ENCODE measurements at regions not wholly inside any gene's neighbourhood (a gene's known extent, or its start where the extent isn't known, plus 50 kb on each side); places are given as distances from the start of the nearest gene placed in this dataset.
A peak's percentile ranks its signal among the peaks of the same experiment; 100 is the strongest.

DNA sequence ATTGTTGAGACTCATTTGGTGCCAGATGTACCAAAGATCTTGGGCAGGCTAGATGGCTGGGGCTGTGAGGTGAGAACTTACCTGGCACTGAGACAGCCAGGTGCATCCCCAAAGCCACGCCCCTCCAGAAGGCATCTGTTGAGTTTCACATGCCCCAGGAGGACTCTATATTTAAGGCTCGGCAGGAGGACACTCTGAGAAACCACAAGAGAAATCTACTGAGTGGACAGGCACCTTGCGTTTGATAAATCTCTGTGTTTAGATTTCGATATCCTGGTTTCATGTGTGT is 197.9 kb upstream of the ZNF536 start:
- intact Hi-C loops (cut with DNase I) = no loop called here
- Histone ChIP-seq H3K4me3 (no peak overlapping the region), H3K27ac (no peak overlapping the region), H3K27me3 (no peaks in the 10 kb centered on the region), H3K9me3 (no peaks in the 10 kb centered on the region), H3K36me3 (no peaks in the 10 kb centered on the region), H3K4me1 (no peaks in the 10 kb centered on the region)
- peak in 1 of 2 donors; percentile 65 for DNase-seq (ENCODE audit: extremely low spot score in 2 of 2)
- TF ChIP-seq POLR2AphosphoS5 (IDR thresholded peaks at IDR 0.05; ENCODE audit: insufficient read depth in 1 of 2, low read depth in 1 of 2) (no peak), POLR2A (IDR thresholded peaks at IDR 0.05) (no peak)
- TF ChIP-seq, protein P1, sequence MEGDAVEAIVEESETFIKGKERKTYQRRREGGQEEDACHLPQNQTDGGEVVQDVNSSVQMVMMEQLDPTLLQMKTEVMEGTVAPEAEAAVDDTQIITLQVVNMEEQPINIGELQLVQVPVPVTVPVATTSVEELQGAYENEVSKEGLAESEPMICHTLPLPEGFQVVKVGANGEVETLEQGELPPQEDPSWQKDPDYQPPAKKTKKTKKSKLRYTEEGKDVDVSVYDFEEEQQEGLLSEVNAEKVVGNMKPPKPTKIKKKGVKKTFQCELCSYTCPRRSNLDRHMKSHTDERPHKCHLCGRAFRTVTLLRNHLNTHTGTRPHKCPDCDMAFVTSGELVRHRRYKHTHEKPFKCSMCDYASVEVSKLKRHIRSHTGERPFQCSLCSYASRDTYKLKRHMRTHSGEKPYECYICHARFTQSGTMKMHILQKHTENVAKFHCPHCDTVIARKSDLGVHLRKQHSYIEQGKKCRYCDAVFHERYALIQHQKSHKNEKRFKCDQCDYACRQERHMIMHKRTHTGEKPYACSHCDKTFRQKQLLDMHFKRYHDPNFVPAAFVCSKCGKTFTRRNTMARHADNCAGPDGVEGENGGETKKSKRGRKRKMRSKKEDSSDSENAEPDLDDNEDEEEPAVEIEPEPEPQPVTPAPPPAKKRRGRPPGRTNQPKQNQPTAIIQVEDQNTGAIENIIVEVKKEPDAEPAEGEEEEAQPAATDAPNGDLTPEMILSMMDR (IDR thresholded peaks at IDR 0.05) = no peak

DNA sequence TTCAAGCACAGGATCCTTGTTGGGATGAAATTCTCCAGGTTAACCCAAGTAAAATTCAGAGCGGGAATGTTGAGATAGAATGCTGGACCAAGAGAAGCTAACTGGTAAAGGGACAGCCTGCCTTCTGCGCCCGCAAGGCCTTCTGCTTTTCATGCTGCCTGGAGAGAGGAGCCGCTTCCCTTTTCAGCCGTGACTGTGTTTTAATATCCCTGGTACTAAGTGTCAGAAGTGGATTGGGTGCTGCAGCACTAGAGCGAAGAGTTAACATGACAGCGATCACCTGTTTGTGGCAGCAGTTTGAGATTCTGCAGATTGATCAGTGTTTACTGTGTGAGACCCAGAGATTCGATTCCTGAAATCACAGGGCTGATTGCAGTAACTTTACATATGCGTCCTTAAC is 197.4 kb upstream of the ZNF536 start:
- Histone ChIP-seq H3K4me3 (no peak overlapping the region), H3K9me3 (no peaks in the 10 kb centered on the region), H3K27me3 (no peaks in the 10 kb centered on the region), H3K27ac (no peak overlapping the region), H3K36me3 (no peaks in the 10 kb centered on the region), H3K4me1 (no peaks in the 10 kb centered on the region)
- intact Hi-C loops (cut with DNase I) = no loop called here
- TF ChIP-seq POLR2A (IDR thresholded peaks at IDR 0.05) (no peak), POLR2AphosphoS5 (IDR thresholded peaks at IDR 0.05; ENCODE audit: insufficient read depth in 1 of 2, low read depth in 1 of 2) (no peak)
- TF ChIP-seq, protein P1 (IDR thresholded peaks at IDR 0.05) = no peak
- peak; percentile 52 to 79 for DNase-seq (ENCODE audit: extremely low spot score in 2 of 2)

DNA sequence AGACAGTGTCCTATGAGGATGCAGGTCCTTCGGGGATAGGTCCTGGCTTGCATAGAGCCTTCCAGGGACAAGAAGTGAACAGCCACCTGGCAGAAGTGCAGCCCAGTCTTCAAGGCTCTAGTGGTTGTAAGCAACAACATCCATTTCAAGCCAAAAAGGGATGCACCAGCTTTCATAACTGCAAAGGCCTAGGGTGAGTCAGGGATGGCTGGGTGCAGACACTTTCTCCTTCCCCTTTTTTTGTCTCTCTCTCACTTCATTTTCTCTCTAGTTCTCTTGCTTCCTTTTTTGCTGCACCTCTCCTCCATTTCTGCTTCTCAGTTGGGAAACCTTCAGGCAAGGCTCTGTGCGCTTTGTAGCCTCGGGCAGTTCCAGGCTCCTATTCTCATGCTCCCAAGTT is 196.2 kb upstream of the ZNF536 start:
- Histone ChIP-seq H3K4me3 (no peak overlapping the region), H3K4me1 (no peaks in the 10 kb centered on the region), H3K36me3 (no peaks in the 10 kb centered on the region), H3K27ac (no peak overlapping the region), H3K9me3 (no peaks in the 10 kb centered on the region), H3K27me3 (no peaks in the 10 kb centered on the region)
- peak; percentile 25 to 49 for DNase-seq (ENCODE audit: extremely low spot score in 2 of 2)
- intact Hi-C loops (cut with DNase I) = no loop called here
- TF ChIP-seq POLR2A (IDR thresholded peaks at IDR 0.05) = no peak
- TF ChIP-seq, protein P1 (IDR thresholded peaks at IDR 0.05) = no peak
- TF ChIP-seq POLR2AphosphoS5 (IDR thresholded peaks at IDR 0.05; ENCODE audit: insufficient read depth in 1 of 2, low read depth in 1 of 2) = no peak

DNA sequence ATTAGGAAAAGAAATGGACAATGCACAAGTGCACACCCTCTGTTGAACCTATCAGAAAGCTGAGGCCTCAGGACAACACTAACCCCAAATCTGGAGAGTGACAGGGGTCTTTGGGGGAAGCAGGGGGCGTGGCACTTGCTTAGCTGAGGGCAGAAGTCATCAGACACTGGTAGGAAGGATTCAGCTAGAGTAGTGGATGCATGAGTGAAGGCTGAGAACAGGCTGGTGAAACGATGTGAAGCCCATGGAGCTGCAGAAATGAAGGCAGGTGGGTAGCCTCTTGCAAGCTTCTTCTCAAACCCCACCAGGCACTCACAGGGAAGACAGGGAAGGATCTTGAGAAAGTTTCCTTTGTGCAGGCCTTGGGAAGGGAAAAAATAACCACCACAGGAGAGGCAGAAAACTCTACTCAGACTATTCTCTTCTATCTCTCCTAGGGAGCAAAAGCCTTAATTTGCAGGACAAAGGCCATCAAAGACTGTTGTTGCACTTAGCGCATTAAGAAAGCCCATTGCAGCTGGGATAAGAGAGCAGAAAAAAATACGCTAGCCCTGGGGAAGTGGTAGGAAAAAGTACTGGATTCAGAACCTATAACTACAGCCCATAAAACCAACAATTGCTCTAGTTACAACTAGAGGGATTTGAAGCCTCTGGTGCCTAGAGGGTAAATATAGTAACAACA is 193.3 kb upstream of the ZNF536 start:
- Histone ChIP-seq H3K27me3 (no peaks in the 10 kb centered on the region), H3K4me1 (no peaks in the 10 kb centered on the region), H3K27ac (no peak overlapping the region), H3K4me3 (no peak overlapping the region), H3K9me3 (peaks cover 9% of the 10 kb centered on the region), H3K36me3 (no peaks in the 10 kb centered on the region)
- intact Hi-C loops (cut with DNase I) = no loop called here
- TF ChIP-seq POLR2AphosphoS5 (IDR thresholded peaks at IDR 0.05; ENCODE audit: insufficient read depth in 1 of 2, low read depth in 1 of 2) (no peak), POLR2A (IDR thresholded peaks at IDR 0.05) (no peak)
- TF ChIP-seq, protein P1 (IDR thresholded peaks at IDR 0.05) = no peak
- DNase-seq (ENCODE audit: extremely low spot score in 2 of 2) = peak; percentile 65 to 74

DNA sequence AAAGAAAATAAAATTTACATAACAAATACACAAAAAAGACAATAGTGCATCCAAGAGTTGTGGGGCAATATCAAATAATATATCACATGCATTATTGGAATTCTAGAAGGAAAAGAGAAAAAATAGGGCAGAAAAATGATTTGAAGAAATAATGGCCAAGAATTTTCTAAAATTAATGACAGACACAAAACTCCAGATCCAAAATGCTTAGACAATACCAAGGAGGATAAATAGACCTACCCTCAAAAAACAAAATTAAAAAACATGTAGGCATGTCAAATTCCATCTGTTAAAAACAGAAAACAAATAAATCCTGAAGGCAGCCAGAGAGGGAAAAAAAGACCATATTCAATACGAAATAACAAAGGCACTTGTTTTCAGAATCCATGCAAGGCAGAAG is 191.5 kb upstream of the ZNF536 start:
- Histone ChIP-seq H3K9me3 (peaks cover 14% of the 10 kb centered on the region), H3K4me1 (no peaks in the 10 kb centered on the region), H3K27ac (no peak overlapping the region), H3K4me3 (no peak overlapping the region), H3K27me3 (no peaks in the 10 kb centered on the region), H3K36me3 (no peaks in the 10 kb centered on the region)
- intact Hi-C loops (cut with DNase I) = no loop called here
- TF ChIP-seq, protein P1 (IDR thresholded peaks at IDR 0.05) = no peak
- no peak for TF ChIP-seq POLR2A (IDR thresholded peaks at IDR 0.05)
- no peak for DNase-seq (ENCODE audit: extremely low spot score in 2 of 2)
